ENCODE measurements at regions not wholly inside any gene's neighbourhood (a gene's known extent, or its start where the extent isn't known, plus 50 kb on each side); places are given as distances from the start of the nearest gene placed in this dataset.

DNA sequence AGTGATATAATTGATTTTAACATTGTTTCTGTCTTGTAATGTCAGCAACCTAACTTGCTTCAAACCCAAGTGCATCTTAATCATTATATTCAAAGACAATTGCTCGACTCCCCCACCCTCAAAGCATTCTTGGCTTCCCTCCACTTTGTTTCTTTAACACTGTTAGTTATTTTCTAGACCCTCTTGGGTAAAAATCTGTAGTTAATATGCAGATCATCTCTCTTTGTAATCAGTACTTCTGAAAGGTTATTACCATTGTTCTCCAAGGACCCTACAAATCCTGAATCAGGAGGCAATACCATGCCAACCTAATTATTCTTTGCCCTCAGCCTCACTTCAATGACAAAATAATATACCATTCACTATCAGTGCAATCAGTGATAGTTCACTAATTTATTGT, 1075.7 kb downstream of the AMY1C start:
- no peak for DNase-seq (ENCODE audit: low spot score)

- DNase-seq (ENCODE audit: low spot score), result no peak
Observed at GRCh38 chr1:104830534-104830933, 1080.8 kb downstream of the AMY1C start.

DNA sequence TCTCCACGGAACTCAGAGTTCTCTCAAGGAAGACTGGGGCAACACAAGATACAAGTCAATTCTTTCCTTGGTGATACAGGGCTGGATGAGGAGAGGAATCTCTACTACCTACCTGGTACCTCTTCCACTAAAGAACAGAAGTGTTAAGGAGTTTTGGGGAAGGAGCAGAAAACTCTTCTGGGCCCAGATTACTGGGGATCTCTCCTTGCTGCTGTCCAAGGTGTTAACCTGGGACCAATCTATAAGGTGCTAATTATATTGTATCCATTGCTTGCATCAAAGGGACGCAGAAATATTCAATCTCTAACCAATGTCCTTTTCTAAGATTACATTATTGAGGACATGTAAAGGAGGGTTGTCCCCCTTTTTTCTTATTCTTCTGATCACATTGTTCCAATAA, 1102.5 kb downstream of the AMY1C start:
- DNase-seq (ENCODE audit: low spot score), result no peak

GRCh38 chr1:104853276-104853675, 1103.6 kb downstream of the AMY1C start:
- DNase-seq (ENCODE audit: low spot score), result no peak

DNA sequence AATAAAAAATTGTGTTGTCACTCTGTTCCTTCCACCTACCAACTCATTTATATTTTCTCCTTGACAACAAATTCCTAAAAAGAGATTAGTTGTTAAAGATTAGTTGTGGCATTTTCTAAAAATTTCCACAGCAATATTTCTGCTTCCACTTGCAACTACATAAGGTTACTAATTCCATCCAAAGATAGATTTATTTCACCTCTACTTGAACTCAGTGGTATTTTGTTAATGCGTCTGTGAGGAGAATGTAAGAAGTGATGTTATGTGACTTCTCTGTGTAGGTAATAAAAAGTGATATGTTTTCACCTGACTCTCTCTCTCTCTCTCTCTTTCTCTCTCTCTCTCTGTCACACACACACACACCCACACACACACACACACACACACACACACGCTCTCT, 1104.8 kb downstream of the AMY1C start:
- DNase-seq (ENCODE audit: low spot score), result no peak

DNA sequence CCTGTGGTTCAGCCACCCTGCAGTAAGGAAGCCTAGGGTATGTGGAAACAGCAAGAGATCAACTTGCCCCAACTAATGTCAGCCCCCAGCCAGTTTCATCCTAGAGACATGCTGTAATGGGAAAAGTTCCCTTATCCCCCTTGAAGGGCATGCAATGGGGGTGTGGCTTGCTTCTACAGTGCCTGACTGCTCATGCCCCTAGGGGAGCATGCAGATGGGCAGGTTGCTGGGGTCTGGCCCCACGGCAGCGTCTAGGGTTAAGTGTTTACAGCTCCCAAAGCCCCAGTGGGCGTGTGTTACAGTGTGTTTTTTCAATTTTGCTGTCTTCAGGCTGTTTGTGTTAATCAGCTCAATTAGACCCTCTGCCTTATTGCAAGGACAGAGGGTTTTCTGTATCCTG, 1105.9 kb downstream of the AMY1C start:
- no peak for DNase-seq (ENCODE audit: low spot score)

- no peak for DNase-seq (ENCODE audit: low spot score)
Observed at GRCh38 chr1:104856091-104856490, 1106.4 kb downstream of the AMY1C start.

- no peak for DNase-seq (ENCODE audit: low spot score)
Observed at GRCh38 chr1:104856518-104856917, 1106.8 kb downstream of the AMY1C start.

- DNase-seq (ENCODE audit: low spot score), result no peak
Observed at GRCh38 chr1:104868794-104869193, 1119.1 kb downstream of the AMY1C start.

DNA sequence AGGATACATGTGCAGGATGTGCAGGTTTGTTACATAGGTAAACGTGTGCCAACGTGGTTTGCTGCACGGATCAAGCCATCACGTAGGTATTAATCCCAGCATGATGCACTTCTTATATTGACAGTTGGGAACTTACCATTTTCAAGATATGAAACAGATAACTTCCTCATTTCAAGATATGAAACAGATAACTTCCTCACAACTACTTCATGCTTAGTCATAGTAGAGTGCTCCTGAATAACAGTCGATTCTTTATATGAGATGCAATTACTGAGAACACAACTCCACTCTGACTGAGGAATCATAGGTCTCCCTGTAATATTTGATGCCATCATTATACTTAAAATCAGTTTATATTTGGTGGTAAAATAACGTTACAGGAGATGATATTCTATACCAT, 1124.3 kb downstream of the AMY1C start:
- no peak for DNase-seq (ENCODE audit: low spot score)

GRCh38 chr1:104878203-104878909, 1128.7 kb downstream of the AMY1C start:
- no peak for DNase-seq (ENCODE audit: low spot score)

GRCh38 chr1:104884939-104885338, 1135.2 kb downstream of the AMY1C start:
- DNase-seq (ENCODE audit: low spot score), result no peak

- no peak for DNase-seq (ENCODE audit: low spot score)
Observed at GRCh38 chr1:104905322-104905721, 1155.6 kb downstream of the AMY1C start.

GRCh38 chr1:104906141-104906540, 1156.4 kb downstream of the AMY1C start:
- no peak for DNase-seq (ENCODE audit: low spot score)

DNA sequence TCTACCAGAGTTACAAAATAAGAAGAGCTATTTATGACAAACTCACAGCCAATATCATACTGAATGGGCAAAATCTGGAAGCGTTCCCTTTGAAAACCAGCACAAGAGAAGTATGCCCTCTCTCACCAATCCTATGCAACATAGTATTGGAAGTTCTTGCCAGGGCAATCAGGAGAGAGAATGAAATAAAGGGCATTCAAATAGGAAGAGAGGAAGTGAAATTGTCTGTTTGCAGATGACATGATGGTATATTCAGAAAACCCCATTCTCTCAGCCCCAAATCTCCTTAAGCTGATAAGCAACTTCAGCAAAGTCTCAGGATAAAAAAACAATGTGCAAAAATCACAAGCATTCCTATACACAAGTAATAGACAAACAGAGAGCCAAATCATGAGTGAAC, 1169.5 kb downstream of the AMY1C start:
- no peak for DNase-seq (ENCODE audit: low spot score)

- DNase-seq (ENCODE audit: low spot score), result no peak
Observed at GRCh38 chr1:104921525-104921924, 1171.8 kb downstream of the AMY1C start.

- DNase-seq (ENCODE audit: low spot score), result no peak
Observed at GRCh38 chr1:104923075-104923474, 1173.4 kb downstream of the AMY1C start.

DNA sequence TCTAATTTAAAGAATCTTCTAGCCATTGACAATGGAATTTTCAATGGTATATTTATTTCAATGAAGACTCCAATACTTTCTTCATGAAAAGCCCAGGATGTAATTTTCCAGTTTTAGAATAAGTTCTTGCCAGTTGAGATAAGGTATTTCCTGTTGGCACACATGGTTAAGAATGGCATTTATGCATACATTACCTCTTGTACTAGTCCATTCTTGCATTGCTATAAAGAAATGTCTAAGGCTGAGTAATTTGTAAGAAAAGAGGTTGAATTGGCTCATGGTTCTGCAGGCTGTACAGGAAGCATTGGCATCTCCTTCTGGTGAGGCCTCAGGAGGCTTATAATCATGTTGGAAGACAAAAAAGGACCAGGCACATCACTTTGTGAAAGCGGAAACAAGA, 1179.6 kb downstream of the AMY1C start:
- no peak for DNase-seq (ENCODE audit: low spot score)

DNA sequence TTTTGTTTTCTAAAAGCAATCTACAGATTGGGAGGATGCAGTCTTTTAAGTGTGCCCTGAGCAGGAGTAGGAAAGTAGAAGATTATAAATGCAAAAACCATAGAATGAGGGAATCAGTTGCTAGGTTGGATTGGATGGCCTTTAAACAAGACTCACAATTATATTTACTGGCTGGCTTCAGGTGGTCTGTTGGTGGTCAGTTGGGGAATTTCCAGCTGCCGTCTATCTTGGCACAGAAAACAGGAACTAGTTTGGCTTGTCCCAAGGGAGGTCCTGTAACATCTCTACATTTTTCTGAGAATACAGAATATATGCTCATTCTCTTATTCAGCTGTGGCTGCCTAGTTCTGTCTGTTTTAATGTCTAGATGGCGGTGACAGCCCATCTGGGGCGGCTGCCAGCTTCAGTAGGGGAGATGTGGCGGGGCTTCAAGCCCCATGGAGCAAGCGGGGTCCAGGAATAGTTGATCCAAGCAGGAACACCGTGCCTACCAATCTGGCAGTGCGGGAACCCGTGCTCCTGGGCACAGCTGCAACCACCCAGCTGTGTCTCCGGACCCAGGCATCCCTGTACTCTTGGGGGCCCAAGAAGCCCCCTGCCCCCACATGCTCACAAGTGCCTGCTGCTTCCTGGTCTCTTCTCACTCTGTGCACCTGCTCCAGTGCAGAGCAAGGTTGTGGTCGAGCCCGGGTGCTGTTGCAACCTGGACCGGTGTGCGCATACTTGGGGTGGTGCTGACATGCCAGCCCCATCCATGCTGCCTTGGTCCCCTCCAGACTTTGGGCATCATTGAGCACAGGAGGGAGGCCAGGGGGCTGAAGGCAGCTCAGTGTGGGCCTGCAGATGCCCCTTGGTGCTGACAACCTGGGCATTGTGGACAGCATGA, 1182.6 kb downstream of the AMY1C start:
- no peak for DNase-seq (ENCODE audit: low spot score)

GRCh38 chr1:104932949-104933679, 1183.4 kb downstream of the AMY1C start:
- DNase-seq (ENCODE audit: low spot score), result no peak

DNA sequence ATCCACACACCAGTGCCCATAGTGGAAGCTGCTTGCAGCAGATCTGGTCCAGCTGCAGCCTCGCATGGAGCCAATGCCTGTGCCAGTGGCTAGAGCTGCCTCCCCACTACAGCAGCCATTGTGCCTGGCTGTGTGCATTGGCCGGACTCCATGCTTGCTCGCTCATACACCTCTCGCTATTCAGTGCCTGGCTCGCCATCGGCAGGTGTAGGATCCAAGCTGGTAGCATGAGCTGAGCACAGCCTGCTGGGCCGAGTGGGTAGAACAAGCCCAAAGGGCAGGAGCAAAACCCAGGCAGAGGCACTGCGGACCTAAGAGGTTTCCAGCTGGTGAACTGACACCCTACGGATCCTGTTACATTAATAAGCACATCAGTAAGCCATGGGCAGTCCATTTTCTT, 1184.1 kb downstream of the AMY1C start:
- DNase-seq (ENCODE audit: low spot score), result no peak

DNA sequence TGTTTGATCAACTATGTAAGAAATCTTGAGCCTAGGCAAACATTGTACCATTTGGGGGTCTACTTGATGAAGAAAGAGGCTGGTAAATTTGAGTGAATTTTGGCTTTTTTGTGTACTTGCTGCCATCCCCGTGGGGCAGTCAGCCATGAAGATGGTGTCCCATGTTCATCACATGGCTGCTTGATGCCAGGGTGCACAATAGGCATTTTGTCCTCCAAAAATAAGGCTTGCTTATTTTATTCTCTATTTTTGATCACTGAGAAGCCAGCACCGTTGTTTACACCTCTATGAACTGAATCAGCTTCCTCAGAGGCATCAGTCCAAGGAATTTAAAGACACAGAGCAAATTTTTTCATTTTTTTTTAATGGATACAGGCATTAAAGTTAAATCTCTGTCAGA, 1195.7 kb downstream of the AMY1C start:
- DNase-seq (ENCODE audit: low spot score), result no peak
